ENCODE measurements at regions not wholly inside any gene's neighbourhood (a gene's known extent, or its start where the extent isn't known, plus 50 kb on each side); places are given as distances from the start of the nearest gene placed in this dataset.

DNA sequence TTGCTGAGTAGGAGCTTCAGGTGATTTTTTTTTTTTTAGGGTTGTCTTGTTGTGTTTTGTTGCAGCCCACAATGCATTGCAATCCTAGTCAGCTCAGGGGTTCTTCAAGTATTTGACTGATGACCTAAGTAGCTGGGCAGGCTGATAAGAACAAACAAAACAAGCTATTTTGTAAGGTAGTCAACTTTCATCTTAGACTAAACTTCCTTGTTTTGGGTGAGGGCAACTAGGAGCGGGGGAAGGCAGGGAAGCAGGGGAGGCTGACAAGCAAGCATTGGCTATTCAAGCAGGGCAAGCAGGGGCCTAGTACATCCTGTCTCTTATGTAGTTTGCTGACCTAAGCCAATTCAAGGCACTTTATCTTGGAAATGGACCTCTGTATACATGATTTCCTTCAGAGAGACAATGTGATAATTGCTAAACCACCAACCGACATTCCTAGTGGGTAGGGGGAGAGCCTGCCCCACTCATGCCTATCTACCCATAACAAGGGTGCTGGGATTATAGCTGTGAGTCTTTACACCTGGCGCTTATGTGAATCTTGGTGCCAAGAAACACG is 163.3 kb upstream of the PRKCQ start:
- H3K4me3 ChIP-seq (ENCODE audit: low read depth, low read length): no peak overlapping the region
- TF ChIP-seq CTCF (IDR thresholded peaks at IDR 0.05; ENCODE audit: borderline replicate concordance, insufficient read depth, low read depth, low read length): no peak

GRCh38 chr10:6741541-6741941 is 161.5 kb upstream of the PRKCQ start:
- no peak overlapping the region for H3K4me3 ChIP-seq (ENCODE audit: low read depth, low read length)
- TF ChIP-seq CTCF (IDR thresholded peaks at IDR 0.05; ENCODE audit: borderline replicate concordance, insufficient read depth, low read depth, low read length): no peak

GRCh38 chr10:6739530-6740174 is 159.6 kb upstream of the PRKCQ start:
- TF ChIP-seq CTCF (IDR thresholded peaks at IDR 0.05; ENCODE audit: borderline replicate concordance, insufficient read depth, low read depth, low read length): no peak

DNA sequence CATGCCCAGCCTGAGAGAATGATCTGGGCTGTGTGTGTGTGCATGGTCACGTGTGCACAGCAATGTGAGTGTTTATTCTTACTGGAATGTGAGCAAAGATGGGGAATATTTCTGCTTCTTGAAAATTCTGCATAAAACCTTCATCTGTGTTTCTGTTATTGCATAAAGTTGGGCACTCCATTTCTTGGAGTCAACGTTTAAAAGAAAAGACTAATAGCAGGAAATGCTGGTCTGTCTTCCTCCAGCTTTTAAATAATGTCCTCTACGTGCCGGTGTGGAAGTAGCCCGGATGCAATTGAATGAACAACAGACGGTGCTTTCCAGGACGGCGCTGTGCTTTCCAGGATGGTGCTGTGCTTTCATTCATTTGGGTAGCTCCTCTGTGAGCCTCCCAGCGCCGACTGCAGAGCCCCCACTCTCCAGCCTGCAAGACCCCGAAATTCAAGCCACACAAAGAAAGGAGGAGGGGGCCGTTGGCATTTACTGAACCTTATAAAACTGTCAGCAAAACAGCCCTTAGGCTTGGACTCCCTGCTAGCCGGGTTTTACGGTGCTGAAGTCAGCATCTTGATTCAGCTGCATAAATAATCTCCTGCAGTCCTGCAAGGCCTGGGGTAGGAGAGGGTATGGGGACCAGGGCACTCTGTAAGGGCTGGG is 158.2 kb upstream of the PRKCQ start:
- TF ChIP-seq CTCF (IDR thresholded peaks at IDR 0.05; ENCODE audit: borderline replicate concordance, insufficient read depth, low read depth, low read length): no peak
- no peak overlapping the region for H3K4me3 ChIP-seq (ENCODE audit: low read depth, low read length)

More at GRCh38 chr10:6739530-6740174, 159.6 kb upstream of the PRKCQ start:
- H3K4me3 ChIP-seq (ENCODE audit: low read depth, low read length): no peak overlapping the region

- no peak overlapping the region for H3K4me3 ChIP-seq (ENCODE audit: low read depth, low read length)
- TF ChIP-seq CTCF (IDR thresholded peaks at IDR 0.05; ENCODE audit: borderline replicate concordance, insufficient read depth, low read depth, low read length): no peak
Measured at GRCh38 chr10:6737758-6738111, 157.7 kb upstream of the PRKCQ start.

GRCh38 chr10:6737080-6737641 is 157.1 kb upstream of the PRKCQ start:
- TF ChIP-seq CTCF (IDR thresholded peaks at IDR 0.05; ENCODE audit: borderline replicate concordance, insufficient read depth, low read depth, low read length): no peak
- H3K4me3 ChIP-seq (ENCODE audit: low read depth, low read length): no peak overlapping the region

Measured in GM12875 (cell line).